Ovary (tissue), 1 donor: ENCODE measurements at regions not wholly inside any gene's neighbourhood (a gene's known extent, or its start where the extent isn't known, plus 50 kb on each side); places are given as distances from the start of the nearest gene placed in this dataset.

Experiments used
- EP300 ChIP-seq: sonication (generic); formaldehyde crosslinking; IDR thresholded peaks from one replicate; pipeline ENCODE4 v1.6.1; 2017; ENCODE audit warnings: antibody characterized with exemption
- POLR2A ChIP-seq: fragments of 450-650 bp; IDR thresholded peaks from one replicate; pipeline ENCODE4 v1.6.1; 2017; ENCODE audit warnings: antibody characterized with exemption, mild to moderate bottlenecking, moderate library complexity

GRCh38 chr7:16040346-16040745 is 353.9 kb upstream of the MEOX2 start:
- TF ChIP-seq EP300, result no peak
- TF ChIP-seq POLR2A, result no peak
